ENCODE measurements at regions not wholly inside any gene's neighbourhood (a gene's known extent, or its start where the extent isn't known, plus 50 kb on each side); places are given as distances from the start of the nearest gene placed in this dataset.

- TF ChIP-seq CTCF (IDR thresholded peaks at IDR 0.05), result no peak
- no peak for TF ChIP-seq EP300 (IDR thresholded peaks at IDR 0.05)
Observed at GRCh38 chr13:61944329-61944929, 528.8 kb upstream of the PCDH20 start.

All from esophagus muscularis mucosa (tissue), 3 donors.